ENCODE measurements at regions not wholly inside any gene's neighbourhood (a gene's known extent, or its start where the extent isn't known, plus 50 kb on each side); places are given as distances from the start of the nearest gene placed in this dataset.

DNA sequence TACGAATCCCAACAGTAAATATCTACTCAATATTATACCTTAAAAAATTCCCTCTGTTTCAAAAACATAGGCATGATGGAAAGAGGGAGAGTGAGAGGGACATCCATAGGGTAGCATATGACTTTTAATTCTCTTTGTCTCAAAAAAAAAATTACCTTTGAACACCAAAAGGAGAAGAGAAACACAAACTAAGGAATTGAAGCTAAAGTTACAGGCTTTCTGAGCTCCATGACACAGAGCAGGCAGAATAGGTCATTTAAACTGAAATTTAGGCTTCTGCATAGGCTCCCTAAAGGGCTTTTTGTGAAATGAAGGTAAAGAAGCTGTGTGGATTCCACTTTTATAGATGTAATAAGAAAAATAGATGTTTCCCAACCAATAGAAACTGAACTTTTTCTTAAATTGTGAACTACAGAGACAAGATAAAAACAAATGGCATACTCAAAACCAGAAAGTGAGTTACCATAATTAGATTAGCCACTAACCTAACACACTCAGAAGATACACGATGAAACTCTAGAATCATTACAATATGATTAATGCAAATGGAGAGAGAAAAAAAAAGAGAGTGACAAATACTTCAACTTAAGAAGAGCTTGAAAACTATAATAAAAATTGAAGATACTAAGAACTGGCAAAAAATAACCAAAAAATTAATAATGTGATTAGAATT lies 584.6 kb downstream of the GABRG1 start:
- H3K27ac ChIP-seq, result no peak overlapping the region
- TF ChIP-seq, protein P1, sequence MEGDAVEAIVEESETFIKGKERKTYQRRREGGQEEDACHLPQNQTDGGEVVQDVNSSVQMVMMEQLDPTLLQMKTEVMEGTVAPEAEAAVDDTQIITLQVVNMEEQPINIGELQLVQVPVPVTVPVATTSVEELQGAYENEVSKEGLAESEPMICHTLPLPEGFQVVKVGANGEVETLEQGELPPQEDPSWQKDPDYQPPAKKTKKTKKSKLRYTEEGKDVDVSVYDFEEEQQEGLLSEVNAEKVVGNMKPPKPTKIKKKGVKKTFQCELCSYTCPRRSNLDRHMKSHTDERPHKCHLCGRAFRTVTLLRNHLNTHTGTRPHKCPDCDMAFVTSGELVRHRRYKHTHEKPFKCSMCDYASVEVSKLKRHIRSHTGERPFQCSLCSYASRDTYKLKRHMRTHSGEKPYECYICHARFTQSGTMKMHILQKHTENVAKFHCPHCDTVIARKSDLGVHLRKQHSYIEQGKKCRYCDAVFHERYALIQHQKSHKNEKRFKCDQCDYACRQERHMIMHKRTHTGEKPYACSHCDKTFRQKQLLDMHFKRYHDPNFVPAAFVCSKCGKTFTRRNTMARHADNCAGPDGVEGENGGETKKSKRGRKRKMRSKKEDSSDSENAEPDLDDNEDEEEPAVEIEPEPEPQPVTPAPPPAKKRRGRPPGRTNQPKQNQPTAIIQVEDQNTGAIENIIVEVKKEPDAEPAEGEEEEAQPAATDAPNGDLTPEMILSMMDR (conservative IDR thresholded peaks at IDR 0.05), result no peak

DNA sequence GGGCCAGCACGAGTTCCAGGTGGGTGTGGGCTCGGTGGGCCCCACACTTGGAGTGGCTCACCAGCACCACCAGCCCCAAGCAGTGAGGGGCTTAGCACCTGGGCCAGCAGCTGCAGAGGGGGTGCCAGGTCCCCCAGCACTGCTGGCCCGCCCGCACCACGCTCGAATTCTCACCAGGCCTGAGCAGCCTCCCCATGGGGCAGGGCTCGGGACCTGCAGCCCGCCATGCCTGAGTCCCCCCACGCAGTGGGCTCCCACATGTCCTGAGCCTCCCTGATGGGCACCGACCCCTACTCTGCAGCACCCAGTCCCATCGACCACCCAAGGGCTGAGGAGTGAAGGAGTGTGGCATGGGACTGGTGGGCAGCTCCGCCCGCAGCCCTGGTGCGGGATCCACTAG lies 593.4 kb downstream of the GABRG1 start:
- TF ChIP-seq, protein P1 (conservative IDR thresholded peaks at IDR 0.05), result no peak

DNA sequence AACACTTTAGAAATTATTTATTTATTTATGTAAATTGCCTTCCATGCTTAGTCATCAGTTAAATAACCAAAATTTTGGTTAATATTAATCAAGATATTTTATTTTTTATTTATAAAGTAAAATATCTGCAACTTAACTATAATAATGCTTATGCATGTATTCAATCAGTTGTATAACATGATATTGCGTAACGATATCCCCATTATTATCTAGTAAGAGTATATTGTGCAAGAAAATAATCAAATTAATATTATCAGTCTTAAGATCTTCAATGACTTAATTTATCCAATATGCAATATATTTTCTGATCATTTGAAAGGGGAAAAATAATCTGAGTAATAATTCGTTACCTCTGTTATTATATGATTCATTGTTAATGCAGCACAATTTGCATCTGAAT lies 596.7 kb downstream of the GABRG1 start:
- TF ChIP-seq, protein P1 (conservative IDR thresholded peaks at IDR 0.05), result no peak
- H3K27ac ChIP-seq, result no peak overlapping the region

More for the DNA sequence above, 593.4 kb downstream of the GABRG1 start:
- H3K27ac ChIP-seq, result no peak overlapping the region

DNA sequence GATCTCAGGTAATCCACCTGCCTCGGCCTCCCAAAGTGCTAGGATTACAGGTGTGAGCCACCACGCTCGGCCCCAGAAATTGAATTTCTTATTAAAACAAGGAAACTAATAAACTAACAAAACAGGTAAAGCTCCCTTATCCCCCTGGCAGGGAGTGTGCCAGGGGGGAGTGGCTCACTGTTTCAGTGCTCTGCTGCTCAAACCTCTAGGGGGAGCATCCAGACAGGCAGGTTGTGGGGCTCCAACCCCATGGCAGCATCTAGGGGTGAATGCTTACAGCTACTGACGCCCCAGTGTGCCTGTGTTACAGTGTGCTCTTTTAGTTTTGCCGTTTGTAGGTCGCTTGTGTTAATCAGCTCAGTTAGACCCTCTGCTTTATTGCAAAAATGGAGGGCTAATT lies 605.0 kb downstream of the GABRG1 start:
- H3K27ac ChIP-seq, result no peak overlapping the region
- TF ChIP-seq, protein P1 (conservative IDR thresholded peaks at IDR 0.05), result 0 out of 2 replicates have a peak, but pooled peaks have one; percentile 20

DNA sequence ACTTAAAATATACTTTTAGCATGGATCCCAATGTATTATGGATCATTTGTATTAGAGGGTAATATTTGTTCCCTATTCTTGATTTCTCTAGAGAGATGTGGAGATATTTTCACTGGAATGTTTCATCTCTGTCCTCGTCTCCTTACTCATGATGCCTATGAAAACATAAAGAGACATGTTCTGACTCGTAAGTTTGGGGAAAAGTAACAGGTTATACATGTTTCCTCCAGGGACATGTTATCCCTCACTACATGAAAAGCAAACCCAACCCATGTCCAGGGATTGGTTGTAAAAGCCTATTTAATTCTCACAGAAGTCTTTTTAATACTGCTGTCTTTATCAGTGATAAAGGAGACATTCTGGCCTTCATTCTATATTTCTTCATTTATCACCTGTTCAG lies 621.4 kb downstream of the GABRG1 start:
- TF ChIP-seq, protein P1 (conservative IDR thresholded peaks at IDR 0.05), result no peak
- H3K27ac ChIP-seq, result no peak overlapping the region

DNA sequence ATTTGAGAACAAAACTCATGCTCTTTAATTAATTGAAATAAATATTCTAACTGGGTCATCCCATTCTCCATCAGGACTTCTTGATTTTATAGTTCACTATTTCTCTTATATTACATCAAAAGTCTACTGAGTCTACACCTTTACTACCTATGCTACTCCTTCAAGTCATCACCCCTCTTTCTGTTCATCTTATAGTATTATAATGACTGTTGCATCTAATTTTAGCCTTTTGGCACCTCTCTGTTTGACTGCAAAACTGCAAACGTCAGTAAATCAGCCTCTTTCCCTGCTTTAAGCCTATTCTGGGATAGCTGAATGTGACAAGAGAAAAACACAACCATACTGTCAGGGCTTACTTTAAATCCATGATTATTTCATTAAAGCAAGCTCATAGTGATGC lies 639.1 kb downstream of the GABRG1 start:
- H3K27ac ChIP-seq, result no peak overlapping the region
- TF ChIP-seq, protein P1 (conservative IDR thresholded peaks at IDR 0.05), result no peak

DNA sequence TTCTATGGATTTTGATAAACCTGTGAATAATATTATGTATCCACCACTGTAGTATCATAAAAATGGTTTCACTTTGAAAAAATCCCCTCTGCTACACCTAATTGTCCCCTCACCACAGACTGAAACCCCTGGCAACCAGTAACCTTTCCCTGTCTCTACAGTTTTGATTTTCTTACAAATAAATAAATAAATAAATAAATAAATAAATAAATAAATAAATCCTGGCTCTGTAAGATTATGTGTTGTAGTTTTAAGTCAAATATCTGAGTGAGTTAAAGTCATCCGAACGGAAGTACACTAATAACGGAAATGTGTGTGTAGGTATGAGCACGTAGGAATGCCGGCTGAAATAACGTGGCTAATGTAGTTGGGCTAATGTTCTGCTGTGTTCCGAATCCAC lies 641.5 kb downstream of the GABRG1 start:
- no peak overlapping the region for H3K27ac ChIP-seq
- TF ChIP-seq, protein P1 (conservative IDR thresholded peaks at IDR 0.05), result no peak

All from VCaP (cell line).